ENCODE measurements at regions not wholly inside any gene's neighbourhood (a gene's known extent, or its start where the extent isn't known, plus 50 kb on each side); places are given as distances from the start of the nearest gene placed in this dataset.

- TF ChIP-seq MAX (IDR thresholded peaks at IDR 0.05) (no peak), USF1 (IDR thresholded peaks at IDR 0.05) (no peak), TAF1 (IDR thresholded peaks at IDR 0.05; ENCODE audit: low read depth) (no peak), ZBTB7A (IDR thresholded peaks at IDR 0.05; ENCODE audit: low read depth) (no peak), CEBPB (IDR thresholded peaks at IDR 0.05) (no peak), CREB1 (IDR thresholded peaks at IDR 0.05; ENCODE audit: low read depth) (no peak), EGR1 (IDR thresholded peaks at IDR 0.05) (no peak), TCF12 (IDR thresholded peaks at IDR 0.05; ENCODE audit: low read depth) (no peak)
Observed at GRCh38 chr11:80649186-80649585, 1208.4 kb upstream of the TENM4 start.

GRCh38 chr11:80638296-80638695 lies 1197.5 kb upstream of the TENM4 start:
- TF ChIP-seq MAX (IDR thresholded peaks at IDR 0.05): no peak
- TF ChIP-seq REST (IDR thresholded peaks at IDR 0.05; ENCODE audit: low read depth): no peak
- TF ChIP-seq EP300 (IDR thresholded peaks at IDR 0.05; ENCODE audit: borderline replicate concordance): no peak
- TF ChIP-seq CREB1 (IDR thresholded peaks at IDR 0.05; ENCODE audit: low read depth): no peak
- no peak for TF ChIP-seq YY1 (IDR thresholded peaks at IDR 0.05; ENCODE audit: low read depth)
- TF ChIP-seq RAD21 (IDR thresholded peaks at IDR 0.05; ENCODE audit: low read depth): no peak
- no peak for TF ChIP-seq TAF1 (IDR thresholded peaks at IDR 0.05; ENCODE audit: low read depth)
- no peak for TF ChIP-seq TCF12 (IDR thresholded peaks at IDR 0.05; ENCODE audit: low read depth)
- TF ChIP-seq EGR1 (IDR thresholded peaks at IDR 0.05): no peak
- TF ChIP-seq NFIC (IDR thresholded peaks at IDR 0.05): no peak
- TF ChIP-seq USF1 (IDR thresholded peaks at IDR 0.05): no peak
- no peak for TF ChIP-seq TEAD4 (IDR thresholded peaks at IDR 0.05)
- no peak for TF ChIP-seq ZBTB7A (IDR thresholded peaks at IDR 0.05; ENCODE audit: low read depth)
- TF ChIP-seq CEBPB (IDR thresholded peaks at IDR 0.05): no peak
- no peak for TF ChIP-seq FOXM1 (IDR thresholded peaks at IDR 0.05; ENCODE audit: borderline replicate concordance, low read depth)

GRCh38 chr11:80637571-80637970 lies 1196.7 kb upstream of the TENM4 start:
- TF ChIP-seq TEAD4 (IDR thresholded peaks at IDR 0.05): no peak
- TF ChIP-seq TCF12 (IDR thresholded peaks at IDR 0.05; ENCODE audit: low read depth): no peak
- TF ChIP-seq ZBTB7A (IDR thresholded peaks at IDR 0.05; ENCODE audit: low read depth): no peak
- TF ChIP-seq CEBPB (IDR thresholded peaks at IDR 0.05): no peak
- no peak for TF ChIP-seq CREB1 (IDR thresholded peaks at IDR 0.05; ENCODE audit: low read depth)
- TF ChIP-seq EP300 (IDR thresholded peaks at IDR 0.05; ENCODE audit: borderline replicate concordance): no peak
- TF ChIP-seq EGR1 (IDR thresholded peaks at IDR 0.05): no peak
- no peak for TF ChIP-seq USF1 (IDR thresholded peaks at IDR 0.05)
- TF ChIP-seq MAX (IDR thresholded peaks at IDR 0.05): no peak
- TF ChIP-seq YY1 (IDR thresholded peaks at IDR 0.05; ENCODE audit: low read depth): no peak
- no peak for TF ChIP-seq REST (IDR thresholded peaks at IDR 0.05; ENCODE audit: low read depth)
- TF ChIP-seq RAD21 (IDR thresholded peaks at IDR 0.05; ENCODE audit: low read depth): no peak
- no peak for TF ChIP-seq NFIC (IDR thresholded peaks at IDR 0.05)
- no peak for TF ChIP-seq TAF1 (IDR thresholded peaks at IDR 0.05; ENCODE audit: low read depth)
- TF ChIP-seq FOXM1 (IDR thresholded peaks at IDR 0.05; ENCODE audit: borderline replicate concordance, low read depth): no peak

GRCh38 chr11:80636999-80637398 lies 1196.2 kb upstream of the TENM4 start:
- TF ChIP-seq TCF12 (IDR thresholded peaks at IDR 0.05; ENCODE audit: low read depth) (no peak), USF1 (IDR thresholded peaks at IDR 0.05) (no peak), NFIC (IDR thresholded peaks at IDR 0.05) (no peak), CEBPB (IDR thresholded peaks at IDR 0.05) (no peak), TEAD4 (IDR thresholded peaks at IDR 0.05) (no peak), FOXM1 (IDR thresholded peaks at IDR 0.05; ENCODE audit: borderline replicate concordance, low read depth) (no peak), EGR1 (IDR thresholded peaks at IDR 0.05) (no peak), RAD21 (IDR thresholded peaks at IDR 0.05; ENCODE audit: low read depth) (no peak), ZBTB7A (IDR thresholded peaks at IDR 0.05; ENCODE audit: low read depth) (no peak), MAX (IDR thresholded peaks at IDR 0.05) (no peak), REST (IDR thresholded peaks at IDR 0.05; ENCODE audit: low read depth) (no peak), EP300 (IDR thresholded peaks at IDR 0.05; ENCODE audit: borderline replicate concordance) (no peak), TAF1 (IDR thresholded peaks at IDR 0.05; ENCODE audit: low read depth) (no peak), YY1 (IDR thresholded peaks at IDR 0.05; ENCODE audit: low read depth) (no peak)

Measured in Ishikawa (cell line).